HG02798 (cell line): ENCODE measurements at regions not wholly inside any gene's neighbourhood (a gene's known extent, or its start where the extent isn't known, plus 50 kb on each side); places are given as distances from the start of the nearest gene placed in this dataset.

Source experiments
- ATAC-seq: cut with Tn5 transposase; IDR thresholded peaks from one replicate; pipeline ENCODE4 v1.9.1; 2021; ENCODE audit warnings: mild to moderate bottlenecking; ENCODE audit not compliant: unreplicated experiment, poor library complexity

- no peak for ATAC-seq
Observed at GRCh38 chr10:29130190-29130673, 158.6 kb upstream of the LYZL1 start.

- no peak for ATAC-seq
Observed at GRCh38 chr10:29131952-29132547, 156.8 kb upstream of the LYZL1 start.

GRCh38 chr10:29132551-29133111, 156.2 kb upstream of the LYZL1 start:
- no peak for ATAC-seq

- ATAC-seq: no peak
Observed at GRCh38 chr10:29135337-29135736, 153.5 kb upstream of the LYZL1 start.

- ATAC-seq: no peak
Observed at GRCh38 chr10:29136411-29136810, 152.5 kb upstream of the LYZL1 start.

- ATAC-seq: no peak
Observed at GRCh38 chr10:29140151-29140550, 148.7 kb upstream of the LYZL1 start.

- no peak for ATAC-seq
Observed at GRCh38 chr10:29140991-29141390, 147.9 kb upstream of the LYZL1 start.

GRCh38 chr10:29141761-29142160, 147.1 kb upstream of the LYZL1 start:
- no peak for ATAC-seq

- ATAC-seq: no peak
Observed at GRCh38 chr10:29142516-29143314, 146.2 kb upstream of the LYZL1 start.

- ATAC-seq: no peak
Observed at GRCh38 chr10:29144126-29144525, 144.7 kb upstream of the LYZL1 start.

- no peak for ATAC-seq
Observed at GRCh38 chr10:29146311-29147100, 142.4 kb upstream of the LYZL1 start.

GRCh38 chr10:29150010-29150409, 138.9 kb upstream of the LYZL1 start:
- no peak for ATAC-seq

- ATAC-seq: no peak
Observed at GRCh38 chr10:29151005-29151404, 137.9 kb upstream of the LYZL1 start.

- no peak for ATAC-seq
Observed at GRCh38 chr10:29157321-29157720, 131.5 kb upstream of the LYZL1 start.

- ATAC-seq: no peak
Observed at GRCh38 chr10:29158066-29158465, 130.8 kb upstream of the LYZL1 start.

- no peak for ATAC-seq
Observed at GRCh38 chr10:29160150-29160617, 128.7 kb upstream of the LYZL1 start.

- ATAC-seq: no peak
Observed at GRCh38 chr10:29163746-29164145, 125.1 kb upstream of the LYZL1 start.

- no peak for ATAC-seq
Observed at GRCh38 chr10:29166713-29167112, 122.2 kb upstream of the LYZL1 start.

GRCh38 chr10:29169021-29169420, 119.8 kb upstream of the LYZL1 start:
- ATAC-seq: no peak

GRCh38 chr10:29171717-29172116, 117.2 kb upstream of the LYZL1 start:
- ATAC-seq: no peak

- ATAC-seq: no peak
Observed at GRCh38 chr10:29174389-29174788, 114.5 kb upstream of the LYZL1 start.
